ENCODE measurements at regions not wholly inside any gene's neighbourhood (a gene's known extent, or its start where the extent isn't known, plus 50 kb on each side); places are given as distances from the start of the nearest gene placed in this dataset.

DNA sequence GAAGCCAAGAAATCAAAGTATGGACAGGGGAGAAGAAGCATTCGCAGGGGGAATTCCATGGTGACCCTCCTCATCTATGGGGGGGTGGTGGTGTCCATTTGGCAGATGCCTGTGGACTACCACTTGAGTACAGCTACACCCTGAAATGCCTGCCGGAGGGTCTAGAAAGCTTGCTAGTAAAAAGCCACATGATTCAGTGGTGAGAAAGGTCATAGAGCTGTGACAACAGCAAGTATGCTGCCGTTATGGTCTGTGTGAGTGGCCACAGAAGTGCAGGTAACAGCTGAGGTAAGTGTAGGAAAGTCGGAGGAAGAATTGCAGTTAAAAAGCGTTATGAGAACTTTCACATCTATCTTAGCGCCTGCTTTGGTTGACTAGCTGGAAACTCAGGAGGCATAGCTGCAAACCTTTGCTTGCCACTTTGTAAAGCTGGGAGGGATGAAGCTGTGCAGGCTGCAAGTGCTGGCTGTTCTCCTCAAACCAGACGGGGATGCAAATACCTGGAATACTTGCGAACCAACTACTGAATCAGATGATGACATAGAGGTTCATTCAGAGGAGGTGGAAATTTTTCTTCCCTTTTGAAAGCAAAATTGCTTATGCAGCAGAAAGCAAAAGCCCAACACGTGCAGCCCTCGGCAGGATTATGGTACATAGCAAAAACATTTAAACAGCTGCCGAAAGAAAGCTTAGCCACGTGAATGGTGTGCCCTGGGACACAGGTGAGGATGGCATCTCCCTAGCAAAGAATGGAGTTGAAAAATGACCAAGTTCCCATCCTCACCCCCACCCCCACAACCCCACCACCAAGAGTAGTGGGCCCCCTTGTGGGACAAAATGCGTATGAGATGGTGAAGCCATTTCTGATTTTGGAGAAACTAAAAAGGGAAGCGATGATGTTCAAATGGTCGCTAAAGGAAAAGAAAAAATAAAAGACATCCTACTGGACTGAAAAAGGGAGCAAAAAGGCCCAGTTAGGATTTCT, 287.0 kb downstream of the RERGL start:
- no peak overlapping the region for H3K4me3 ChIP-seq (ENCODE audit: low read length)
- no peaks in the 10 kb centered on the region for H3K4me1 ChIP-seq (ENCODE audit: low read length)
- no peaks in the 10 kb centered on the region for H3K27me3 ChIP-seq (replicated peaks; ENCODE audit: insufficient read depth, low read length)
- DNase-seq: no peak
- no peaks in the 10 kb centered on the region for H3K36me3 ChIP-seq (replicated peaks; ENCODE audit: insufficient read depth, low read length)
- no peaks in the 10 kb centered on the region for H4K20me1 ChIP-seq (ENCODE audit: insufficient read depth, low read length)
- no peaks in the 10 kb centered on the region for H3K9me3 ChIP-seq (replicated peaks; ENCODE audit: insufficient read depth, low read length)
- no peak overlapping the region for H3K9ac ChIP-seq (ENCODE audit: low read length)
- H3K79me2 ChIP-seq (ENCODE audit: low read length): no peaks in the 10 kb centered on the region
- TF ChIP-seq EZH2phosphoT487 (IDR thresholded peaks at IDR 0.05; ENCODE audit: low read length) (no peak), EZH2 (optimal IDR thresholded peaks at IDR 0.05; ENCODE audit: low read depth, low read length) (no peak)
- TF ChIP-seq, protein P1, sequence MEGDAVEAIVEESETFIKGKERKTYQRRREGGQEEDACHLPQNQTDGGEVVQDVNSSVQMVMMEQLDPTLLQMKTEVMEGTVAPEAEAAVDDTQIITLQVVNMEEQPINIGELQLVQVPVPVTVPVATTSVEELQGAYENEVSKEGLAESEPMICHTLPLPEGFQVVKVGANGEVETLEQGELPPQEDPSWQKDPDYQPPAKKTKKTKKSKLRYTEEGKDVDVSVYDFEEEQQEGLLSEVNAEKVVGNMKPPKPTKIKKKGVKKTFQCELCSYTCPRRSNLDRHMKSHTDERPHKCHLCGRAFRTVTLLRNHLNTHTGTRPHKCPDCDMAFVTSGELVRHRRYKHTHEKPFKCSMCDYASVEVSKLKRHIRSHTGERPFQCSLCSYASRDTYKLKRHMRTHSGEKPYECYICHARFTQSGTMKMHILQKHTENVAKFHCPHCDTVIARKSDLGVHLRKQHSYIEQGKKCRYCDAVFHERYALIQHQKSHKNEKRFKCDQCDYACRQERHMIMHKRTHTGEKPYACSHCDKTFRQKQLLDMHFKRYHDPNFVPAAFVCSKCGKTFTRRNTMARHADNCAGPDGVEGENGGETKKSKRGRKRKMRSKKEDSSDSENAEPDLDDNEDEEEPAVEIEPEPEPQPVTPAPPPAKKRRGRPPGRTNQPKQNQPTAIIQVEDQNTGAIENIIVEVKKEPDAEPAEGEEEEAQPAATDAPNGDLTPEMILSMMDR (IDR thresholded peaks at IDR 0.05; ENCODE audit: low read length): no peak
- no peak overlapping the region for H3K27ac ChIP-seq (ENCODE audit: low read length)
- H3K4me2 ChIP-seq (ENCODE audit: low read depth, low read length): no peak overlapping the region
- no peaks in the 10 kb centered on the region for H3K9me2 ChIP-seq (replicated peaks; ENCODE audit: insufficient read depth, low read length)
- H2AFZ ChIP-seq (ENCODE audit: low read length): no peak overlapping the region
- H3F3A ChIP-seq (ENCODE audit: insufficient read depth, low read length): no peaks in the 10 kb centered on the region

DNA sequence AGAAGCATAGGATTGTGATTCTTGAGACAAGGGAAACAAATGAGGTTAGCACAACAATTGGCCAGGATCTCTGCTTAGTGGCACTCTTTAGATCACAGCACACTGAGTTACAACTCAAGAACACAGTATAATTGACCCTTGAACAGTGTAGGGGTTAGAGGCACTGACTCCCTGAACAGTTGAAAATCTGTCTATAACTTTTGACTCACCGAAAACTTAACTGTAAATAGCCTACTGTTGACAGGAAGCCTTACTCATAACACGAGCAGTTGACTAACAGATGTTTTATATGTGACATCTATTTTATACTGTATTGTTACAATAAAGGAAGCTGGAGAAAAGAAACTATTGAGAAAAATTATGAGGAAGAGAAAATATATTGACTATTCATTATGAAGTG, 296.1 kb downstream of the RERGL start:
- Histone ChIP-seq H2AFZ (ENCODE audit: low read length) (no peak overlapping the region), H3K9me2 (replicated peaks; ENCODE audit: insufficient read depth, low read length) (no peaks in the 10 kb centered on the region)
- TF ChIP-seq EZH2phosphoT487 (IDR thresholded peaks at IDR 0.05; ENCODE audit: low read length): no peak
- no peak for TF ChIP-seq EZH2 (optimal IDR thresholded peaks at IDR 0.05; ENCODE audit: low read depth, low read length)
- TF ChIP-seq, protein P1 (IDR thresholded peaks at IDR 0.05; ENCODE audit: low read length): no peak

DNA sequence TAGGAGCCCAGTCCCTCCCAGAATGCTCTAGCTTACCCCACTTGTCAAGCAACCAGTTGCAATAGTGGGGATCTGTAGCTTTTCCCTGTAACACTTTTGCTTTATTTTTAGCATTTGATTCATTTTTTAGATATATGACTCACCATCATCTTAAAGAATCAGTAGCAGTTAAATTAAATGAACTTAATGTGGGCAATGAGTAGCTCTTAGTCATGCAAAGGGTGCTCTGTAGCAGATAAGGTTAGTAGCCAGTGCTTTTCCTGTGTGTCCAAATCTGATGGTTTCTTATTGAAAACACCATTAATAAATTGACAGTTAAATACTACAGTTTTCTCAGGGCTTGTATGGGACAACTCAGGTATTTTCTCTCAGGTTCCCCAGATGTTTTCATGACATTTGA, 311.8 kb downstream of the RERGL start:
- no peak for TF ChIP-seq EZH2 (optimal IDR thresholded peaks at IDR 0.05; ENCODE audit: low read depth, low read length)
- TF ChIP-seq, protein P1 (IDR thresholded peaks at IDR 0.05; ENCODE audit: low read length): no peak
- no peak for TF ChIP-seq EZH2phosphoT487 (IDR thresholded peaks at IDR 0.05; ENCODE audit: low read length)
- no peak overlapping the region for H3K27ac ChIP-seq (ENCODE audit: low read length)
- H3K9me3 ChIP-seq (replicated peaks; ENCODE audit: insufficient read depth, low read length): no peaks in the 10 kb centered on the region
- H3F3A ChIP-seq (ENCODE audit: insufficient read depth, low read length): no peaks in the 10 kb centered on the region
- no peaks in the 10 kb centered on the region for H3K27me3 ChIP-seq (replicated peaks; ENCODE audit: insufficient read depth, low read length)
- no peaks in the 10 kb centered on the region for H4K20me1 ChIP-seq (ENCODE audit: insufficient read depth, low read length)
- no peak overlapping the region for H3K4me3 ChIP-seq (ENCODE audit: low read length)
- H2AFZ ChIP-seq (ENCODE audit: low read length): no peak overlapping the region
- no peaks in the 10 kb centered on the region for H3K9me2 ChIP-seq (replicated peaks; ENCODE audit: insufficient read depth, low read length)
- H3K4me1 ChIP-seq (ENCODE audit: low read length): no peaks in the 10 kb centered on the region
- no peak overlapping the region for H3K4me2 ChIP-seq (ENCODE audit: low read depth, low read length)
- no peak overlapping the region for H3K9ac ChIP-seq (ENCODE audit: low read length)
- DNase-seq: no peak
- no peaks in the 10 kb centered on the region for H3K79me2 ChIP-seq (ENCODE audit: low read length)
- no peaks in the 10 kb centered on the region for H3K36me3 ChIP-seq (replicated peaks; ENCODE audit: insufficient read depth, low read length)

More for the DNA sequence above, 296.1 kb downstream of the RERGL start:
- Histone ChIP-seq H3K79me2 (ENCODE audit: low read length) (no peaks in the 10 kb centered on the region), H3K27ac (ENCODE audit: low read length) (no peak overlapping the region), H3K4me2 (ENCODE audit: low read depth, low read length) (no peak overlapping the region), H3F3A (ENCODE audit: insufficient read depth, low read length) (no peaks in the 10 kb centered on the region), H3K4me3 (ENCODE audit: low read length) (no peak overlapping the region), H3K4me1 (ENCODE audit: low read length) (no peaks in the 10 kb centered on the region), H3K9me3 (replicated peaks; ENCODE audit: insufficient read depth, low read length) (no peaks in the 10 kb centered on the region), H3K27me3 (replicated peaks; ENCODE audit: insufficient read depth, low read length) (no peaks in the 10 kb centered on the region), H3K36me3 (replicated peaks; ENCODE audit: insufficient read depth, low read length) (no peaks in the 10 kb centered on the region), H4K20me1 (ENCODE audit: insufficient read depth, low read length) (no peaks in the 10 kb centered on the region), H3K9ac (ENCODE audit: low read length) (no peak overlapping the region)
- no peak for DNase-seq

Measured in MM.1S (cell line).